Fibroblast of skin of right quadriceps (primary cell): ENCODE measurements at regions not wholly inside any gene's neighbourhood (a gene's known extent, or its start where the extent isn't known, plus 50 kb on each side); places are given as distances from the start of the nearest gene placed in this dataset.

Experiments used
- DNase-seq: peaks from one replicate; pipeline ENCODE4 v3.0.0-alpha.2; 2013

DNA sequence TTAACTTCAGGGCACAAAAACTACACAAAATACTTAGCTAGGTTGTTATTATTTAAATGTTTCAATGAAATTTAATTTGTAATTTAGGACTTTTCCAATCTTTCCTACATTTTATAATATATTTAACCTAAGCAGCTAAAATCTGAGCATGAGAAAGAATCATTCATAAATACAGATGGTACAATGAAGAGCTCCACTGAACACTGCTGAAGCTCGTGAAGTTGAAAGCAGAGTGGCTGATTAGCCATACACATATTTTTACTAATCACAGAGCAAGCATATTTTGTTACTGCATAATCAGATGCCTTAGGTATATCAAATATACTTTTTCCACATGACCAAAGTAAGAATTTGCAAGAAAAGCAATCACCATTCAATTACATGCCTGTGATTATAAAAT is 184.9 kb upstream of the ETAA1 start:
- DNase-seq: no peak

DNA sequence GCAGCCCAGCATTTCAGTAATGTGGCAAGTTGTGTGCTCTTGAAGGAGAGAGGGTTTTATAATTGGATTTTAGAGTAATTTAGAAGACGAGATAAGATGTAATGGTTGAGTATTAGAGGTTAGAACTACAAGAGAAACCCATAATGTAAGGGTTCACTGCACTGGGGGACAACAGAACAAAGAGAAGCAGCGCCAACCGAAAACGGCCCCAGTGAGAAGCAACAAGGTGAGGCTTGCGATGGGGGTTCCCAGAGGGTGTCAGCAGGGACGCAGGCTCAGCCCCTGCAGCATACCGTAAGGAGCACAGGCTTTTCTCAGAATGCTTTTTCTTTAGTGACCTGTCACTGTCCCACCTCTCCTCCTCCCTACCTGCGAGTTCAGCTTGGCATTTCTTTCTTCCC is 183.9 kb upstream of the ETAA1 start:
- DNase-seq: no peak

DNA sequence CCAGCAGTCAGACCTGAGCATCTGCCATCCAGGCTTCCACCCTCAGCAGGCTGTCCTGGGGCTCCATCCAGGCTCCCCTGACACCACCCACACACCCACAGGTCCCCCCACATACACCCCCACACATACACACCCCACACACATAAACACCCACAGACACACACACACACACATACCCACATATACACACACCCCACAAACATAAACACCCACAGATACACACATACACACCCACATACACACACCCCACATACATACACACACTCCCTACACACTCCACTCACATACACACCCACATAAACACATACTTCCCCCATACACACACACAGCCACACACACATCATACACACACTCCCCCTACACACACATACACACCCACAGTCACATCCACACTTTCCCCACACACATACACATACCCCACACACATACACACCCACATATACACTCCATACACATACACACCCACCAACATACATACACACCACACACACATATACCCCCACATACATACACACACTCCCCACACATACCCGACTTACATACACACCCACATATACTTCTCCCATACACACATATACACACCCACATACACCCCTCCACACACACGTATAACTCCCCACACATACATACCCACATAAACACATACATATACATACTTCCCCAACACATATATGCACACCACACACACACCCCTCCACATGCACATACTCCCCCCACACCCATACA is 183.3 kb upstream of the ETAA1 start:
- no peak for DNase-seq

DNA sequence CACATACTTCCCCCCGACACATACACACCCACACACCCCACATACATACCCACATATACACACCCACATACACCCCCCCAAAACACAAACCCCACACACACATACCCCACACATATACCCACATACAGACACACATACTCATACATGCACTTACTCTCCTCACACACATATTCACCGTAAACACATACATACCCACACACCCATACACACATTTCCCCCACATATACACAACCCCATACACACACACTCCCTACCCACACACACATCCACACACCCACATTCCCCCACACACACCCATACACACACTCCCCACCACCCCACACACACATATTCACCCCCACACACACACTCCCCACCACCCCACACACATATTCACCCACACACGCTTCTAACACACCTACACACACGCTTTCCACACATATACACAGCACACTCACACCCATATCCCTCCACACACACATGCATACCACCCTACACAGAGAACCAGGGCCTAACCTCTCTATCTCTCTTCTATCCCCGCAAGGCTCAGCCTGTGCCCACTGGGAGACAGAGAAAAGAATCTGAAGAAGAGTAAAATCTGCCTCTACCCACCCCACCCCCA is 182.4 kb upstream of the ETAA1 start:
- no peak for DNase-seq

DNA sequence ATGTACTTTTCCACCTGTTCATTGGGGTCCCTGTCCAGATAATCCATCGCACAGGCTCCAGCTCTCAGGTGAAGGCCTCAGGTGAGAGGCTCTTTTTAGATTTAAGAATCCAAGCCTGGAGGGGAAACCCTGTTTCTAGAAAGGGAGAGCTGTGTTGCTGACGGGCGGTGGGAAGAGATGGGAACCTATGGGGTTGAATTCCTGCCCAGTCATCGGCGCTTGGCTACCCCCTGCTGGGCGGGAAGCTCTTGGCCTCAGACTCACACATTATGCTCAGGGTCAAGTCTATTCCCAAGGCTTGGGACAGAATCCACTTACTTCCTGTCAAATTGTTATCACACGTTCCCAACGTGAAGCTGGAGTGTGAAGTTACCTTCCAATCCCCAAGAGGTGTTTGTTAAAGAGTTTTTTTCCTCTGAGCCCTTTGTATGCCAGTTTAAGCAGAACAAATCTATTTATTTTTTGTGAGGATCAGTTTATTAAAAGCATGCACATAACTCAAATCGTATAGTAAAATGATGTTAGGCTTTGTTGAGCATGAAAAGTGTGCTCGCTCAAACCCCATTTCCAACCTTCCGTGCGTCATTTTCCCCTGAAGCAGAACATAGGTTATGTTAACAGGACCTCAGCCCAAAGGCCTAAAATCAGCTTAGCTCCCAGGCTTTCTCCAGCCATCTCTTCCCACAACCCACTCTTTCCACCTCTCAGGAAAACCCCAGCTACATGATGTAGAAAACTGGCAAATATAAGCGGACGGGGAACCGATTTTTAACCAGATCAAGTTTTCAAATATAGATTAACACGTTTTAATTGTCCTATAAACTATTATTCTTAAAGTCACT is 181.7 kb upstream of the ETAA1 start:
- peak; percentile 59 for DNase-seq

DNA sequence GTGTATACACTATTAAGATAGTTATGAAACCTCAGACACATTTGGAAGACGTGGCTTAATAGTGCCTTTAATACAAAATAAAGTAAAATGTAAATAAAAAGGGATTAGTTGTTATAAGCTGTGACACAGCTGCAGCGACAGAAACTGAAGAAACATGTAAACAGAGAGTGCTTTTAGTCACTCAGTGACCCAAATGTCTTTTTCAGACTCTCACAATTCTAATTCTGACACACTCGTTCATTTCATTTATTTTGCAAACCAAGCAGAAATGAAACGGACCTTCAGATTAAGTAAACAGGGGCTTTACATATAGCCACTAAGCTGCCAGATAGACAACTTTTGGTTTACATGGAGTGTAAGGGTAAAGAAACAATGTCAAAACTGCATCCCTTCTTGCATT is 181.0 kb upstream of the ETAA1 start:
- no peak for DNase-seq

DNA sequence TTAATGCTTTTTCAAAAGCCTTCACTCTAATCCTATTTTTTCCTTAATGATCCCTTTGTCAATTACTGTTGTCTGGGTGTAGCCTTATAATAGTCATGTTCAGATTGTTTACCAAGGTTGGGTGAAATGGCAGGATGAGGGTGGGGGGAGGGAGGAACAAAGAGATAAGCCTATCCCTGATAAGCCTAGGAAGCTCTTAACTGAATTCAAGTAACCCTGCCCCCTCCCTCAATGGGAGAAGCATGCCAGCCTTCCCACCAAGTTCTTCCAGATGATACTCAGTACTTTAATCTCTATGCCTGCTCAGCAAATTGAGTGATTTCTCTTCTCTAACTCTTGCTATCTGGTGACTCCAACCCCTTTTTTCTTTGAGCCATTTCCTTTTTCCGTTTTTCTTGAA is 180.3 kb upstream of the ETAA1 start:
- DNase-seq: no peak

DNA sequence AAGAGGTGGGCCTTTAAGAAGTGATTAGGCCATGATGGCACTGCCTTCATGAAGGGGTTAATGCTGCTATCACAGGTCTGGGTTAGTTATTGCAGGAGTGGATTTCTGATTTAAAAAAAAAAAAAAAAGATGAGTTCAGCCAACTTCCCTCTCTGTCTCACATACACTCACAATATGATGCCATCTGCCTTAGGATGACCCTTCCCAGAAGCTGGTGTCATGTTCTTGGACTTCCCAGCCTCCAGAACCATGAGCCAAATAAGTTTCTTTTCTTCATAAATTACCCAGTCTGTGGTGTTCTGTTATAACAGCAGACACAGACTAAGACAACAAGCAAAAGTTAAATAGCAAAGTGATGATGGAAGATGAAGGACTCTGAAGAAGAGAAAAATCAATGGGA is 179.7 kb upstream of the ETAA1 start:
- DNase-seq: no peak

DNA sequence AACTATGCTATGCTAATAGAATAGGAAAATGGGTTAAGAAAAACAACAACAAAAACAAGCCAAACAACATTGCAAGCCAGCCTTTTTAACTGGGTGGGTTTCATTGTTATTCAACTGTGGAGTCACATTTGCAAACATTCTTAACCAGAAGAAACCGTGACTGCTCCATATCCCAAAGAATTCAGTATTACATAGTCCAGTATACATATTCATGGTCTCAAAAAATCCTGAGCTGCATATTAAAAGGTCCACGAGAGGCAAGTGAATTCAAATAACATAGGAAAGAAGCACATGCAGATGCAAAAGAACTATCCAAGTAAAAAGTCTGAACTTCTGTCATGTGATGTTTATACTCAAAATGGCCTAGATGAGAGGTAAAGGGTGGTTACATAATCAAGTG is 179.1 kb upstream of the ETAA1 start:
- no peak for DNase-seq

DNA sequence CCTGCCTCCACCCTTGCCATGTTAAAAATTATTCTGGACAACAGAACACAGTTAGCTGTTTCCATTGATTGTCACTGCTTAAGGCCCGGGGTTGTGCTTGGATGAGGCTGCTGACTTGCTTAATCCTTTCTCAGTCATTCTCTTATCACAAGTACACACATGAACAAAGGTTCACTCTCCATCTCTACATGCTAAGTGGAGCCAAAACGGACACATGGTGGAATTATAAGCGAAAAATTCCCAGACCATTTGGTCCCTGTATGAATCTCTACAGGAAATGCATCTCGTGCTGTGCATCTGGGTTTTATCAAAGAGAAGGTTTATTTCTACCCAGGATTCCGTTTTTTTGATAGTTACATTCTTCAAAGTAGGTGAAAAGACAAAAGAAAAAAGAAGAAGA is 177.5 kb upstream of the ETAA1 start:
- DNase-seq: peak; percentile 6

DNA sequence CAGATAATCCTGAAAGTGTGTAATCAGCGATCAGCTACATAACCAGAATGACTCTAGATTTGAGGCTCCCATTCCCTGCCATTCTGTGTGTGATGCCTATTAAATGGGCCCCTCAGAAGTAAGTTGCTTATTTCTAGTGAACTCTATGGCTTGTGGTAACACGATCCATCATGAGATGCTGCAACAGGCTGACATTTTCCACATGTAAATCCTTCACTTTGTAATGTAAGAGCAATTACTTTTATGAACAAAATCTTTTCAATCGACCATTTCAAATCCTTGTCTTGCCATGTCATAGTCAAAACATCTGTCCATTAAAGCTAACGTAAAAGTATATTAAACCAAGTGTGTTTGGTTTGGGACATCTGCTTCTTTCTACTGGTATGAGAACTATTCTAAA is 175.9 kb upstream of the ETAA1 start:
- DNase-seq: peak; percentile 58

DNA sequence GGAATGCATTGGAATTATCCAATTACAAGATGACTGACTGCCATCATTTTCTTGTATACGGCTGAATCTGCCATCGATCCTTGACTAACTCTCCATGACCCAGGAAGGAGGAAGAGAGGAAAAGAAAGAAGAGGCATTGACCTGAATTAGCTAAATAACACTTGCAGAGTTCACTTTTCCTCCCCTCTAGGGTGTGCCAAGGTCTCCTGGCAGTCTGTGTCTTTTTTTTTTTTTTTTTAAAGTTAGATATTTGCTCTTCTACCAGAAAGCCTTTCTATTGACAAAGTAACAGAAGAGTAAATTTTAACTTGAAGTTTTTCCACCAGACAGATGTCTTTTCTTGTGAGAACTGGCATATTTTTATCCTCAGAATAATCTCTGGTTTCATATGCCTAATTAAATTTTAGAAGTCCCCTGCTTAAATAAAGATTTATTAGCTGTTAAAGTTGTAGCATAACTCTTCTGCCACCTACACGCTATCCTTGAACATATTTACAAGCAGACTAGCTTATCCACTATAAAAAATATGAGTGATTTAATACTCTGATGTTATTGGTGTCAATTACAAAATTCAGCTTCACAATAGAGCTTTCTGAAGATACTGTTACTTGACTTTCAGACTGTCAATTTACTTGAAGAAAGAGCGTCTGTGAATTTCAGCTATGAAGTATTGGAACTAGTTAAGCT is 171.7 kb upstream of the ETAA1 start:
- no peak for DNase-seq

DNA sequence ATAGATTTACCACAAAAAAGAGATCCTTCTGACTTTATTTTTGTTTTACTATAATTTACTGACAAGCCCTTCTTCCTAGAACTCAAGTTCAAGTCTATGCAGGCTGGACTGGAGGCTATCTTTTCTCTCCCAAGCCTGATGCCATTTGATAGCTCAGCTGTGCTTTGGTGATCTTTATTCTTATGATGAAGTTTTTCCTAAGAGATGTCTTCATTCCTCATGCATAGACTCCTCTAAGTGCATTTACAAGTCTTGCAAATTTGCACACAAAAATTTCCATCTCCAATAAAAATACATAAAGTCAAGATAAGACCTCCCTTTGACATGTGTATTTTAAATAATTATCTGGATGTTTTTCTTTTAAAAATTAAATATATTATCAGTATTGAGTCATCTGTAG is 167.4 kb upstream of the ETAA1 start:
- DNase-seq: no peak

DNA sequence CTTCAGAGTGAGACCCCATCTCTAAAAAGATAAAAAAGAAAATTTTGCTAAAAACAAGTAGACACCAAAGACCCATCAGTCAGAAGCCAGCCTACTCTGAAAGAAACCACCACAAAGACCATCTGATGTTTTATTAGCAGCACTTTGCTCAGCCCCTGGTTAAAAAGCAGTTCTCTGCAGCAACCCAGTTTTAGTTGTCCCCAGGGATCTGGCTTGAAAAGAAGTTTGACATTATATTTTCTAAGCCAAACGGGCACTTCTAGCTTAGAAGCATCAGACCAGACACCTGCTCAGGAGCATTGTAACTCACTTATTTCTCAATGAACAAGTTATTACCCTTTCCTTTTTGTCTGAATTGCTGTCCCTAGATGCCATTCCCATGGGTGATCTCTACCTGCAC is 164.2 kb upstream of the ETAA1 start:
- DNase-seq: no peak

DNA sequence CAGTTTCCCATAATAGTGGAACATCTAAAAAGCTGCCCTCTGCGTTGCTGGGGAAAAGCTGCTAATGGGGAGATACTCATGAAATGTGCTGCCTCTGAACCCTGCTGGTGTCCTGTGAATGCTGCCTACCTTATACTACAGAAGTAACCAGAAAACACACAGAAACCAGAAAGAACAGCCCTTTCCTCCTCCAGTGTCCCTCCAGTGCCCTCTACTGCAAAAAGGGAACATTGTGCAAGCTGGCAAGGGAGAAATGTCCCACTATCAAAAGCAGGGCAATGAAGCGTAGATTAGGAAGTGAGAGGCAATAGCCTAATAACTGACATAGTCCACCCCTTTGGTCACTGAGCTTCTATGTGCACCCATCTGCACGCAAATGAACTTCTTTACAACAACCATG is 162.7 kb upstream of the ETAA1 start:
- DNase-seq: peak; percentile 53

DNA sequence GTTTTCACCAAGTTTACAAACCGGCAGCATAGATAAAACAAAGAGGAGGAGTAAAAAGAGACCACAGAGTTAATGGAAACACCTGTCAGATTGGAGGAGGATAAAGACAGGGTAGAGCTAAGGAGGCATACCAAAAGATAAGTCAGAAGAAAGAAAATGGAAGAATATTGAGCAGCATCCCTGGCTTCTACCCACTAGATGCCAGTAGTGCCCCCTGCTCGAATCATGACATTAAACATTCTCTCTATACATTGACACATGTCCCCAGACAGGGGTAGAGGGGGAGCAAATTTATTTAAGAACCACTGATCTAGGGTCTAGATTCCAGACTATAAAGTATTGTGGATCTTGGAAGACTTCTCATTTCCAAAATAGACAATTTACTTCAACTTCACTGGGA is 159.8 kb upstream of the ETAA1 start:
- no peak for DNase-seq

DNA sequence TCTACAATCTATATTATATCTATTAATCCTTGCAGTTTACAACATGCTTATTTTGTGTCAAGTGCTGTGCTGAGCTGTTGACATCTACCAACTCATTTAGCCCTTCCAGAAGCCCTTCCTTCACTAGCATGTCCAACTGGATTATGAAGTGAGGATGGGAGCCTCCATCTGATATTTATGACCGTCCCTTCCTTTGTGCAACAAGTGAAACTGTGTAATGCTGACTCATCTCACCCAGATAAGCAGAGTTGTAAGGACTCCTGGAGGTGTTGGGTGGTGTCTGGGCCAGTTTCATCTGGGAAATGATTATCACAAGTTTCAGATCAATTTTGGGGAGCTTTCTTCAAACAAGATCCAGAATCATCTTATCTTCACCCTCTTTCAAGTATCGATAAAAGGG is 156.6 kb upstream of the ETAA1 start:
- DNase-seq: peak; percentile 36

DNA sequence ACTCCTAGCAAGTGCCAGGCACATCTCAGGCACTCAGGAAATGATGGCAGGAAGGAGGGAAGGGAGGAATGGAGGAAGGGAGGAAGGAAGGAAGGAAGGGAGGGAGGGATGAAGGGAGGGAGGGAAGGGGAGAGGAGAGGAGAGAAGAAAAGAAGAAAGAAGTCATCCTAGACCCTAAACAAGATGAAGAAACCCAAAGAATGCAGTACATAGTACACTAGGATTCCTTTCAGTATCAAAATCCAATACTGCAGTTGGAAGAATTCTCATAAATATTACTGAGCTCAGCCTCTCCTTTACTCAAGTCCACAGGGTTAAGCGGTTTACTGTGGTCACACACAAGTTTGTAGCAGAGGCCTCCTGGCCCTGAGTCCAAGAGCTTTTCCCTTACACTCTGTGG is 155.7 kb upstream of the ETAA1 start:
- no peak for DNase-seq

DNA sequence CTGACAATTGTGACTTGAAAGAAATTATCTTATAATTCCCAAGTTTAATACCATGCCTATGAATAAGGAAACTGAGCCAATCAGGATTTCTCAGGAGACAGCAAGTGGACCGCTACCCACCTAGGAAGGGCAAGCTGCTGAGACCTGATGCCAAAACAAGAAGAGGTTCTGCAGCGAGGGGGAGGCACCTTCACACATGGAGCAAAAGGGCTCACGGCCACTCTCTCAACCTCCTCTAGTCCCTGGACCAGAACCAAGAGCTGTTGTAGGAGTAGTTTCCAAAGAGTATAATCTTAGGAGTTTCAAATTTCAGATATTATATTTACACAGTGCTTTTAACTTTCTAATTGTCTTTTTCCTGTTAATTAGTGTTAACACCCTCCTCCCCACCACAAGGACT is 154.7 kb upstream of the ETAA1 start:
- no peak for DNase-seq

DNA sequence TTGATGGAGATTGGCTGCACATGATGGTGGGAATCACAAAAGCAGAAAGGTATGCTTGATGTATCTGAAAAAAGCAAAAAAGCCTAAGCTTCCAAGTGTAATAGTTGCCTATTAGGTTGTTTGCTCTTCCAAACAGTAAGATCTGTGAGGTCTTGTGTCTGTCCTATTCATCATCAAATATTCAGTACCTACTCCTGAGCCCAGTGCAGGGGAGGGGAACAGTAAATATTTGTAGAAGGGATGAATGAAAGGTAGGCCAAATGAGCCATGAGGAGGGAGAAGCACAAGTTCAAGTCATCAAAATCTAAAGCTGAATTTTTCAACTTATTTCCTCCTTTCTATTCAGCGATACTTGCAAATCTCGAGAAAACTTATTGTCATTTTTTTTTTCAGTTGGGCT is 153.2 kb upstream of the ETAA1 start:
- no peak for DNase-seq

DNA sequence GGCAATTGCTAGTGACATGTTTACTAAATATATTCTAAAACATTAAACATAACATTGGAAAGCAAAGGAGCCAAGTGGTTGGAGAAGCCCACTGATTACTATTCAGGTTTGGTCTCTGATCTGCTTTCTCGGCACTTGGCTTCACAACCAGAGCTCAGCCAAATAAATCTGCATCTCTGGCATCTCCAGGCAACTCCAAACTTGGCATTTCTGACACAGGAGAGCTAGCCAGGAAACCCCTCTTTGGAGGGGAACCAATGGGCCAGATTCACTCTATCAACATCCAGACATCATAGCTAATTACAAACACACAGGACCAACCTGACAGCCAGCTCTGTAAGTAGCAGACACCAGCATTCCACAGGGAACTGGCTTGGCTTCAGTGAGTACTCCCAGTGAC is 150.3 kb upstream of the ETAA1 start:
- DNase-seq: no peak

DNA sequence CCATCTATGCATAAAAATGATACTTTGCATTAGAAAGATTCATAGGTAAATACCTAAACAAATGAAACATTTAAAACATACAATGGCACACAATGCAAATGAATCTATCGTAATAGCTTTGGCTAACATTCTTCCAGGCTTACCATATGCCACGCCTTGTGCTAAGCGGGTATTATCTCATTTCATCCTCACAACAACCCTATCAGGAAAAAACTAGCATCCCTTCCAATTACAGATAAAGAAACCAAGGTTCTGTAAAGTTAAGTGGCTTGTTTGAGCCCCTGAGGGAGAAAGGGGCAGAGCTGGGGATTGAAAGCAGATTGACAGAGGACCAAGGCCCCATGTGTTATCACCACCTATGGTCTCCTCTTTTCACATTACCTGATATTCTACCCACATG is 145.4 kb upstream of the ETAA1 start:
- DNase-seq: no peak

DNA sequence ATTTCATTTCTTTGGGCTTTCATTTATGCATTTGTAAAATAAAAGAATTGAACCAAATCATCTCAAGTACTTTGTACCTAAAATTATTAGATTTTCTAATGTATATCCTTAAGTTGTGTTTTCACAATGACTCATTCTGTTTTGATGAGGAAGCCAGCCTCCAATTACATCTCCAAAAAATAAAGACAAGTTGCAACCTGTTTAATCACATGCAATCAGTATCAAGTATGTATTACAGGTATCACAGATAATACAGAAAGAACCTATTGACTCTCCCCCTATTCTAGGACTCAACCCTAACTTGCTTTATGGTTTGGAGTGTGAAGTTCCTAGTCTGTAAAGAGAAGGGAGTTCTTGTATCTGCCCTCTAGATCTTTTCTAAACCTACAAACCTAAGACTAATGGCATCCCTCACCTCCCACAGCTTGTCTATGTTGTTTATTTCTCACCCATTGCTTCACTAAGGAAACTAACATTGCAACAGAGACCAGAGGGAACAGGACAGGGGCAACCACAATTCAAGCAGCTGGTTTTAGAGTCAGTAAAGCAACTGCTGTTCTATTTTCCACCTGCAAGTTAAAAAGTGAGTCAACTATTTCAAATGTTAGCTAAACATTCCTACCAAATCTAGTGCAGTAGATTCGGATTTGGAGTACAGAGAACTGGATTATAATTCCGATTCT is 141.1 kb upstream of the ETAA1 start:
- DNase-seq: peak; percentile 41
